B cell (primary cell): ENCODE measurements at regions not wholly inside any gene's neighbourhood (a gene's known extent, or its start where the extent isn't known, plus 50 kb on each side); places are given as distances from the start of the nearest gene placed in this dataset.

Source experiments
- EZH2 ChIP-seq: IDR thresholded peaks from 2 replicates; pipeline ENCODE4 v1.6.1; 2012; ENCODE audit warnings: borderline replicate concordance, low read depth, mild to moderate bottlenecking, moderate library complexity, low read length; ENCODE audit not compliant: insufficient read depth, poor library complexity, severe bottlenecking
- TF ChIP-seq, protein P1 (sequence below): fragments of 200-600 bp; IDR thresholded peaks from one replicate; pipeline ENCODE4 v1.8.0; 2022; ENCODE audit warnings: antibody characterized with exemption, mild to moderate bottlenecking

DNA sequence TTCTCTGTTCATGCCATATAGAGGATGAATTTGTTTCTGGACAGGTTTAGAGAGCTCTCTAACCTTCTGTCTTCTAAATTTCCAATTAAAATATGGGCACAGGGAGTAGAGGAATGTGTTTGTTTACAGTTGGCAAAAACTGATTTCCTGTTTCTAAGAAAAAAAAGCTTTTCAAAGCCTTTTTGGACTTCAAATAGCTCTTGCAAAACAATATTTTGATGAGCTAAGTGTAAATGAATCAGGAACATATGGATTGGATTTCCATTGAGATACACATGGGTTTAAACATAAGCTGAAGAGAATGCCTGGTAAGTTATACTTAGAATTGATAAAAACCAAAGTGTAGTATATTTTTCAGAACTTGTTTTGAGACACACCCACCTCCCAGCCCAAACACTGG lies 677.5 kb downstream of the NYAP2 start:
- TF ChIP-seq, protein P1, sequence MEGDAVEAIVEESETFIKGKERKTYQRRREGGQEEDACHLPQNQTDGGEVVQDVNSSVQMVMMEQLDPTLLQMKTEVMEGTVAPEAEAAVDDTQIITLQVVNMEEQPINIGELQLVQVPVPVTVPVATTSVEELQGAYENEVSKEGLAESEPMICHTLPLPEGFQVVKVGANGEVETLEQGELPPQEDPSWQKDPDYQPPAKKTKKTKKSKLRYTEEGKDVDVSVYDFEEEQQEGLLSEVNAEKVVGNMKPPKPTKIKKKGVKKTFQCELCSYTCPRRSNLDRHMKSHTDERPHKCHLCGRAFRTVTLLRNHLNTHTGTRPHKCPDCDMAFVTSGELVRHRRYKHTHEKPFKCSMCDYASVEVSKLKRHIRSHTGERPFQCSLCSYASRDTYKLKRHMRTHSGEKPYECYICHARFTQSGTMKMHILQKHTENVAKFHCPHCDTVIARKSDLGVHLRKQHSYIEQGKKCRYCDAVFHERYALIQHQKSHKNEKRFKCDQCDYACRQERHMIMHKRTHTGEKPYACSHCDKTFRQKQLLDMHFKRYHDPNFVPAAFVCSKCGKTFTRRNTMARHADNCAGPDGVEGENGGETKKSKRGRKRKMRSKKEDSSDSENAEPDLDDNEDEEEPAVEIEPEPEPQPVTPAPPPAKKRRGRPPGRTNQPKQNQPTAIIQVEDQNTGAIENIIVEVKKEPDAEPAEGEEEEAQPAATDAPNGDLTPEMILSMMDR, result no peak
- no peak for TF ChIP-seq EZH2
